NOMO-1 treated with dmso at 0.1 percent for 144 hours (cell line): ENCODE measurements at regions not wholly inside any gene's neighbourhood (a gene's known extent, or its start where the extent isn't known, plus 50 kb on each side); places are given as distances from the start of the nearest gene placed in this dataset.
"Not testable (repeated sequence)": the region's sequence is repeated elsewhere in the genome, so short reads cannot be mapped to it uniquely, and the experiment has no call there.

Experiments used
- DNase-seq: peaks from one replicate; lab custom pipeline; 2025; ENCODE audit not compliant: unreplicated experiment; lab: John Stamatoyannopoulos, UW

DNA sequence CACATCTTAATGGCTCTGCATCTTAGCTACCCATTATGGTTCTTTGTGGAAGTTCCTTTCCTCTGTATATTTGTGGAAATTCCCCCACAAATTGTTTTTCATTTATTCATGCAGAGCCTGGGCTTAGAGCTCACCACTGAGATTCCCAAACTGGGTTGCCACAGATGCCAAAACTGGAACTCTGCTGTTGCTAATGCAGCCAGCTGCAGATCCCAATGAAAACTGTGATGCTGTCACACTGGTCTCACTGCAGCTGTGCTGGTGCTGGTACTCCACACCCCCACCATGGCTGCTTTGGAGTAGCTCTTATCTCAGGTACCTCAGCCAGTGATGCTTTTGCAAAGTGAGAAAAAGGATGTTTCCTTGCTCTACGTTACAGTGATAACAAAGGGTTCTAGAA is 87.7 kb downstream of the DCK start:
- no peak for DNase-seq

DNA sequence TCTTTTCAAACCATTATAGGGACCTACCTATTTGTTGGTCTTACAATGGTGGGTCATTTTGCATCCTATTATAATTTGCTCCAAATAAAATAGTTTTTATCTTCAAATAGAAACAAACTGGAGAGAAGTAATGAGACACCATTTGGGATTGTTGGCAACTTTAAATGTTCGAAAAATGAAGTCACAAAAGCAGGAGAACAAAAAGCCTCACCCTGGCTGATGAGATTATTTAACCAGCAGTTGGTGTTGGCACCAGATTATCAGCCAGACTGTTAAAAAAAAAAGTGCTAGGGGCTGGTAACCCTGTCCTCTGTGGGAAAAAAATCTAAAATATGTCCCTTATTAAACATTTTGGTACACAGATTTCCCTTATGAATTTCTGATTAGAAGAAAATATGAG is 100.3 kb downstream of the DCK start:
- no peak for DNase-seq

DNA sequence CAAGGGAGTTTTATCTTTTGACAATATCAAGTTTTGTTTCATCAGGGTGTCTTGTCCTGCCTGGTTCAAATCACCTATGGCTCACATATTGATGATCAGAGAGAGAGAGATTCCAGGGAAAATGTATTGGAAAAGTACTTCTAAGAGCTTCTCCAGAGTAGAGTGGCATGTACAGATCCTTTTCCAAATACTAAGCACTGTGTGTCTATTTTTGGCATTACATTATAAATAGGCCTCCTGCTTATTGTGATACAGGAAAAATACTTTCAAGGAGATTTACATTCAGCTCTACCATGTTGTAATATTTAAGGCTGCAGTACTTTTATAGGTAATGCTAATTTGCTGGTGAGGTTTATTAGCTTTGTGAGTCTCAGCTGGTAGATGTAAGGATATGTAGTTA is 100.8 kb downstream of the DCK start:
- no peak for DNase-seq

DNA sequence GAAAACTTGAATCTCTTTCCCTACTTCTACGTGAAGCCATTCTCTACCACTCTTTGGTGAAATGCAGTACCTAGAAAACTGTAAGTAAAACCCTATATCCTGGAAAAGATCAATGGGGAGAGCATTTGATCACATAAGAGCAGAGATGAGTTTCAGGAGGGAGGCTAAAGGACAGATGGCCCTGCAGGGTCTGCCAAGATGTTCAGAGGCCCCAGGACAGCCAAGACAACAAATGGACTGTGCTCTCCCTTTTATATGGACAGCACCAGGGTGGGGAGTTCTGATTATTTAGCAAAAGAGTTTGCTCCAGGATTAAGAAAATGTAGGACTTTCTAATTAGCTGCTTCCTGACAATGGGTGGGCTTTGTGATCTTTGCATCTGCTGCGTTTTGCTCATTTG is 101.7 kb downstream of the DCK start:
- no peak for DNase-seq

DNA sequence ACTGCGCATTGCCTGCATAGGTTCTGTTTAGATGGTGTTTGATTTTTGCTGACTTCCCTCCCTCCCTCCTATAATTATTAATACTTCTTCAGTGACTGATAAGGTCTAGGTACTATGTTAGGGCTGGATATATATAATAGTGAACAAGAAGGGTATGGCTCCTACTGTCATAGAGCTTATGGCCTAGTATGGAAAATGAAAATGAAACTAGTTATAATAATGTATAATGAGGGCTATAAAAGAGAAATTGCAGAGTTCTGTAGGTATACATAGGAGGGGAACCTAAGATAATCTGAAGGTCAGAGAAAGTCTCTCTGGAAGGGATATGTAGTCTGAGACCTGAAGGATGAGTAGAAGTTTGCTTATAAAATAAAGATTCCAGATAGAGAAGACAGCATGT is 102.1 kb downstream of the DCK start:
- no peak for DNase-seq

DNA sequence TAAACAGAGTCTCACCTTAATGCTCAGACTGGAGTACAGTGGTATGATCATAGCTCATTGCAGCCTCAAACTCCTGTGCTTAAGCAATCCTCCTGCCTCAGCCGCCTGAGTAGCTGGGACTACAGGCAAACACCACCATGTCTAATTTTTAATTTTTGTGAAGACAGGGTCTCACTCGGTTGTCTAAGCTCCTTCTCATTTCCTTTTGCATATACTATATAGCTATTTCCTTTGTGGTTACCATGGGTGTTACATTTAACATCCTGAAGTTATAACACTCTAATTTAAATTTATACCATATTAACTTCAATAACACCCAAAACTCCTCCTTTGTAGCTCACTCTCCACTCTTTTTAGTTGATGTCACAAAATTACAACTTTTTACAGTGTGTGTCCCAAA is 114.3 kb downstream of the DCK start:
- no peak for DNase-seq

DNA sequence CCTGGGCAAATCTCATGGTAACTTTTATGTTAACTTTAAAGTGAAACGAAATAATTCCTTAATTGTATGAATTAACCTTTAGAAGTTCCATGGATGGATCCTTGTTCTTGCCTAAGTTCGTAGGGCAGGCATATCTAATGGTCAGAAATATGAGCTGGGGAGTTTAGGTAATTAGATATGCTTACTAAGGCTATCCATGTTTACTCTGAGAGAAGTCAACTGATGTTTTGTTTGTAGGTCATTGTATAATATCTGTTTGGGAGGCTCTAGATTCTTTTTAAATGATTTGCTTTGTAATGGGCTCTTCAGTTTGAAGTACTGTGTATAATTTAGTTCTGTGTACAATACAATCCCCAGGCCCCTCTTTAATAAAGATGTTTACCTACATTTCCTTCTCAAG is 117.0 kb downstream of the DCK start:
- no peak for DNase-seq

DNA sequence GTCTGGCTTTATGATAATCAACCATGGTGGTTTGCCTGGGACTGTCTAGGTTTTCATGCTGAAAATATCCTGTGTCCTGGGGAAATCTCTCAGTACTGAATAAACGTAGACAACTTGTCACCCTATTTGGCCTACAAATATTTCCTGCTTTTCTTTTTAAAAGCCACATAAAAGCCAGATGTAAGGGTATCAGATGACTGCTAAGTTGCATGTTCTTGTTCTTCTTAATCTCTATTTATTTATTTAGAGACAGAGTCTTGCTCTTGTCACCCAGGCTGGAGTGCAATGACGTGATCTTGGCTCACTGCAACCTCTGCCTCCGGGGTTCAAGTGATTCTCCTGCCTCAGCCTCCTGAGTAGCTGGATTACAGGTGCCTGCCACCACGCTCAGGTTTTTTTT is 117.7 kb downstream of the DCK start:
- not testable (repeated sequence) for DNase-seq

DNA sequence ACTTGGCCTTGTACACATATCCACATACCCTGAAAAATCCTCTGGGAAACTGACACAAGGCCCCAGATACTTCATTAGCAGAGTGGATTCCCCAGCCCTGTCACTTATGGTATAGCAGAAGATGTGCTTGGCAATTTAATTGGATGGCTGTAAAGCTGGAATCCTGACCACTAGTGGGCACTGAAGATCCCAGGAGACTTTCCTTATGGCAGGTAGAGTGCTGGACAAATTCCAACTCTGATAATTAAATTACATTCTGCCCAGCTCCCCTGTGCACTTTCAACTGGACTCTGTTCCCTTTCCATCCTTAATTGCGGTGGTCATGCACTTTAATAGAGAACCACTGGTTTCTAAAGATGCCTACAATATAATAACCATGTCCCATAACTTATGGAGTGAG is 119.8 kb downstream of the DCK start:
- no peak for DNase-seq

DNA sequence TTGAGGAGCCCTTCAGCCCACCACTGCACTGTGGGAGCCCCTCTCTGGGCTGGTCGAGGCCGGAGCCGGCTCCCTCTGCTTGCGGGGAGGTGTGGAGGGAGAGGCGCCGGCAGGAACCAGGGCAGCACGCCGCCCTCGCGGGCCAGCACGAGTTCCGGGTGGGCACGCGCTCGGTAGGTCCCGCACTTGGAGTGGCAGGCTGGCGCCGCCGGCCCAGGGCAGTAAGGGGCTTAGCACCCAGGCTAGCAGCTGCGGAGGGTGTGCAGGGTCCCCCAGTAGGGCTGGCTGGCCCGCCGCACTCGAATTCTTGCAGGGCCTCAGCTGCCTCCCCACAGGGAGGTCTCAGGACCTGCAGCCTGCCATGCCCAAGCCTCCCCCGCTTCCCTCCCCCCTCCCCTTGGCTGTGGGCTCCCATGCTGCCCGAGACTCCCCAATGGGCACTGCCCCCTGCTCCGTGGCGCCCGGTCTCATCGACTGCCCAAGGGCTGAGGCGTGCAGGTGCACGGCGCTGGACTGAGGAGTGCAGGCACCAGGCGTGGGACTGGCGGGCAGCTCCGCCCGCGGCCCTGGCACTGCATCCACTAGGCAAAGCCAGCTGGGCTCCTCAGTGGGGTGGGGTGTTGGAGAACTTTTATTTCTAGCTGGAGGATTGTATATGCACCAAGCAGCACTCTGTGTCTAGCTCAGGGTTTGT is 127.5 kb downstream of the DCK start:
- no peak for DNase-seq

DNA sequence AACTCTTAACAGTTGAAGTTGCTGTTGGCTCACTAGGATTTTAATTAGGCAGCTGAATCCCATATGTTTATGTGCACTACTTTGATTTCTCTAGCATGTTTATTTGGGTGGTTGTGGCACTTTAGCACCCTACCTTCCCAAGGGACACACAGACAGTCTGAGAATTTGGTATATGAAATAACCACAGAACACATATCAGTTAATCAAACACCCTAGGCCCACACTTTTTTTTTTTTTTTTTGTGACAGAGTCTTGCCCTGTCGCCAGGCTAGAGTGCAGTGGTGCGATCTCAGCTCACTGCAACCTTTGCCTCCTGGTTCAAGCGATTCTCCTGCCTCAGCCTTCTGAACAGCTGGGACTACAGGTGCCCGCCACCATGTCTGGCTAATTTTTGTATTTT is 130.5 kb downstream of the DCK start:
- no peak for DNase-seq

DNA sequence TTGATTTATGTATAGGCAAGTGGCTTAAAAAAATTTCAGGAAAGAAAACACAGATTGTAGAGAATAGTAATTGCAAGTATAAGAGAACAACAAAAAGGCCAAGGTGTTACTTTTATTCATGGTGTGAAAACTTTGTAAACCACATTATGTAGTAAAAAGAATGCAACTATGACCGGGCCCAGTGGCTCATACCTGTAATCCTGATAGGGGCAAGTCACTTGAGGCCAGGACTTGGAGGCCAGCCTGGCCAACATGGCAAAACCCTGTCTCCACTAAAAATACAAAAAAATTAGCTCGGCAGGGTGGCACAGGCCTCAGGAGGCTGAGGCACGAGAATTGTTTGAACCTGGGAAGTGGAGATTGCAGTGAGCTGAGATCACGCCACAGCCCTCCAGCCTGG is 131.7 kb downstream of the DCK start:
- no peak for DNase-seq

DNA sequence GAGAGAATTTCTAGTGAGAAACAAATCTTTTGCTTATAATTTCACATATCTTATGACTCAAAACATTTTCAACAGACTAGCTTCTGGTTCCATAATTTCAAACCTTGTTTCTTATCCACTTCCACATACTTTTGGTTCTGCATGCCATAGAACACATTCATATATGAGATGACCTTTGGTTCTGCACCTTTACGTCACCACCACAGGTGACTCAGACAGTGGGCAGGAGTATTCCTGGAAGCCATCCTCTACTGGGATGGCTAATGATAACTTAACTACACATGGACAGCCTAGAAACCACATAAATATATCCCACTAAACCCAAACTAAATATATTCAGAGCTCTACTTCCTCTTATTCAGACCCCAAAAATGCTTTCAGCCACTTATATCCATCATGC is 133.3 kb downstream of the DCK start:
- no peak for DNase-seq

DNA sequence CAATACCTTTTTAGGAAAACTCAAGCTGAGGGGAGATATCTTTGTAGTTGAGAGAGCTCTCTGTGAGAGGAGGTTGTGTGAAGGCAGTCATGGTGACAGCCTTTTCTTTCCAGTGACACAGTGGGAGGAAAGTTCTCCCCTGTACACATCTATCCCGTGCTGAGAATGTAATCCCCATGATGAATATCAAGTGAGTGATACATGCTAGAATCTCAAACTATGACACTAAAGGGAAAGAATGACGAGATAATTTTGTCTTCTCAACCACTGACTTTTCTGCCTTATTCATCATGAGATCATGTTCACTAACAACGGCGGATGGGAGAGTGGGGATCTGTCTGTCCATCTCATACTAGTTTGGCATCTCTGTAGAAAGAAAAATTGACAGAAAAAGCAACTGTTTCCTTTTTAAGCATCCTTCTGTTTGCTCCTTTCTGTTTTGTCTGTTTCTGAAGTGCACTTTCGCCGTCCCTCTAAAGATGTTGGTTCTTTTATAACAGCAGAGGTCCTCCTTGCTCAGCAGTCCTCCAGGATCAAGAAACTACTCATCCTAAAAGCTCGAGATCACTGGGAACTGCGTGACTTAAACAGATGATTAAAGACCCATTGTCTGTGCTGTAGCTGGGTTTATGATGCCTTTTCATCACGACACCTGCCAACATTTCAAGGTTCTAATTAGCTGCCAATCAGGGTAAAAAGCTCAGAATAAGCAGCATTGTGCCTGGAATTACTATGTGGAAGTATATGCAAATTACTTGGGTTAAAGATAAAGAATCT is 137.6 kb downstream of the DCK start:
- DNase-seq = no peak

DNA sequence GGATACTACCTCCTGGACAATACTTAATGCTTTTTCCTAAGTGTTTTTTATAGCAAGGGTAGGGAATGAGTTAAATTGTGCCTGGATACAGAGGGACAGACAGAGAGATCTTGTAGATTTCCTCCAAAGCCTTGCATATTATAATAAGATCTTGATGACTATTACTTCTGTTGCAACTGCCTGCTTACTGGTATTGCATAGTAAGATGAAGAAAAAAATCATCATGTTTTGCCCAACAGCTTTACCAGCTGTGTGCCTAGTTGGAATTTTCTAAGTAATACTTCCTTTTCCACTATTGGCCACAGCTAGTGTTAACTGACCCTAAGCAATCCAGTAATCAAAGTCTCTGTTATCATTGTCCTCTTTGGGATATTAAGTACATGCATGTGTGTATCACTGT is 139.0 kb downstream of the DCK start:
- no peak for DNase-seq

DNA sequence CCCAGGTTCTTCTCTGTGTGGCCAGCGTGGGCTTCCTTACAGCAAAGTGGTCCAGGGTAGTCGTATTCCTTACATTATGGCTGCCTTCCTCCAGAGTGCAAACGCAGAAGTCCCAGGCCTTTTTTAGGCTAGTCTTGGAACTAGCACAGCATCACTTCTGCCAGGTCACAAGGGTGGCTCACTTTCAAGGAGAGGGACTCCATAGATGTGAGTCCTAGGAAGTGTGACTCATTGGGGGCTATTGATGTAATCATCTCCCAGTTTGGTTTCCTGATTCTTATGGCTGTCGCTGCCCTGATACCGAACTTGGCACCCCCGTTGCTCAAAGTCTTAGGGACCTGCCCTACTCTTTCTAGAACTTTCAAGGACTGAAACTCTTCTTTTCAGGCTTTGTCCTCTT is 140.0 kb downstream of the DCK start:
- no peak for DNase-seq

DNA sequence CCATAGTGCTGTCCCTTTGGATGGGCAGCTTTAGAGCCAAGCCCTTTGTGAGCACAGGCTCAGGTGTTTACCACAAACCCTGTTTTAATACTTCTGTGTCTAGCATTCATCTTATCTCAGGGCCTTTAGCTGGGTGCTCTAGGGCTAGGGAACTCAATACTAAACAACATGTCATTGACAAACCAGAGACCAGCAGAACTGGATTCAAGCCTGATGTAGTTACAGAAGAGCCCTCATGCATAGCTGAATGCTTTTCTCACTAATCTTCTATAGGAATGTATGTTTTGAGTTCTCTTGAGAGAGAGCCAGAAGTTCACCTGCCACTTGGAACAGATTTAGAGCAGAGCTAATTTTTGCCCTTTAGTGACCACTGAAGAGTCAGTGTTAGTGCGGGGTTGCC is 142.6 kb downstream of the DCK start:
- DNase-seq = no peak

DNA sequence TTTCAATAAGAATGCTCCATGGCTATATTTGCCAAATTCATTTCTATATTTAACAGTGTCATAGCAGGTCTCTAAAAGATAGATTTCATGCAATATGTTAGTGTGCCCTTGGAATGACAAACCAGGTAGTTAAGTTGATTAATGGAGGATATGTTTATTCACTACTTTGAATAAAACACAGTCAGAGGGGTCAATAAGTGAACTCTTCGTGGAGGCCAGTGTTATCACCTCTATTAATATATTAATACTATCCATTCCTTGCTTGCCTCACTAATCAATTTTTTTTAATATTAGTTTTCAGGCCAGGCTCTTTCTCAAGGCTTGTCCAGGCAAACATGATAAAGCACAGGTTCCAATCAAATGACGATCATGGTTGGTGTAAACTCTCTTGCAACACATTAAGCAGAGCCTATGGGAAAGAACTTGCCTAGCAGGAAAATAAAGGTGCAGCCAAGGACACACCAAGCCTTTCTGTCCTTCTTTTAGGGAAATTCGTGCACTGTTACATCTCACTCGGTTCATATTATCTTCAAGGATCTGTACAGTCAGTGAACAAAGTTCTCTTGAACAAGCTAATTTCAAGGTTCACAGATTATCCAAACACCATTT is 144.7 kb downstream of the DCK start:
- no peak for DNase-seq

DNA sequence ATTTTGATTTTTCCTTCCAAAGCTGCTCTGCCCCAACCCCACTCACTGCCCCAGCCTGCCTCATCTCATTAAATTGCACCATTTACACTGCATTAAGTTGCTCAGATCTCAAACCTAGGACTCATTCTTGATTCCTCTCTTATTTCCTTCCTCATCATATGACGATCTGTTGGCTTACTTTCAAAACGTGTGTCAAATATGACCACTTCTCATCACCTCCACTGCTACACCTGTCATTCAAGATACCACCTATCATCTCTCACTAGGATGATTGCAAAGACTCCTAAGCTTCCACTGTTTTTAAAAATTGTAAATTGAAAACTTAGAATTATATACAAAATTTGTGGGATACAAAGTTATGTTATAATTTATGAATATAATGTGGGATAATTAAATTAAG is 147.1 kb downstream of the DCK start:
- DNase-seq = no peak

DNA sequence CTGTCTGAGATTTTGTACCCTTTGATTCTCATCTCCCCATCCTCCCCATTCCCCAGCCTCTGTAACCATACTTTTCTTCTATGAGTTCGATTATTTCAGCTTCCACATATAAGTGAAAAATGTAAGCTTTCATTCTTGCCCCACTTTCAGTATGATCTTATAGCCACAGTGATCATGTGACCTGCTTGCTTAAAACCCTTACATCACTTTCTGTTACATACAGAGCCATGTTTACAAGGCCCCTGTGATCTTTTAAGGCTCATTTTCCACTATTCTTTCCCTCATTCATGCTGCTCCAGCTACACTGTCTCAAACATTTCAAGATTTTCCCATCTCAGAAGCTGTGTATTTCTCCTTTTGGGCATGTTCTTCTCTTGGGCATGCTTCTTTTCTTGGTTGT is 147.7 kb downstream of the DCK start:
- no peak for DNase-seq

DNA sequence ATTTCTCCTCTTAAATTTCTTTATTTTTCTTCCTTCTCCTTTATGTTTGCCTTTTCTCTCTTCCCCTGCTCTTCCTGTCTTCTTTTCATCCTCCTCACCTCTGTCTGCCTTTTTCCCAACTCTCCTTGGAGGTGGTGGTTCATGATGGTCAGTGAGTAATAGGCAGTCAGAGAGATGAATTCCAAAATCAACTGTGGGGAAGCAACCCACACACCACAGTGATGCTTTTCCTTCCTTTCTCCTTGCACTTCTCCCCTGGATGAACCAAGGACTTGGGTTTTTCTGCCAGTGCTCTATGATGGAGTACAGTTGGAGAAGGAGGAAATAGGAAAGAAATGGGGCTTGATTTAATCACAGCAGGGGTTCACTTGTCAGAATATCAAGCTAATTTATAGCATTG is 153.8 kb downstream of the DCK start:
- no peak for DNase-seq

DNA sequence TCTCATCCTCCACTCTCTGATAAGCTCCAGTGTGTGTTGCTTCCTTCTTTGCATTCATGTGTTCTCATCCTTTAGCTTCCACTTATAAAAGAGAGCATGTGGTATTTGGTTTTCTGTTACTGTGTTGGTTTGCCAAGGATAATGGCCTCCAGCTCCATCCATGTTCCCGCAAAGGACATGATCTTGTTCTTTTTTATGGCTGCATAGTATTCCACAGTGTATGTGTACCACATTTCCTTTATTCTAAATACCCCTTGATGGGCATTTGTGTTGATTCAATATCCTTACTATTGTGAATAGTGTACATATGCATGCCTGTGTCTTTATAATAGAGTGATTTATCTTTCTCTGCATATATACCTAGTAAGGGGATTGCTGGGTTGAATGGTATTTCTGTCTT is 155.1 kb downstream of the DCK start:
- no peak for DNase-seq

DNA sequence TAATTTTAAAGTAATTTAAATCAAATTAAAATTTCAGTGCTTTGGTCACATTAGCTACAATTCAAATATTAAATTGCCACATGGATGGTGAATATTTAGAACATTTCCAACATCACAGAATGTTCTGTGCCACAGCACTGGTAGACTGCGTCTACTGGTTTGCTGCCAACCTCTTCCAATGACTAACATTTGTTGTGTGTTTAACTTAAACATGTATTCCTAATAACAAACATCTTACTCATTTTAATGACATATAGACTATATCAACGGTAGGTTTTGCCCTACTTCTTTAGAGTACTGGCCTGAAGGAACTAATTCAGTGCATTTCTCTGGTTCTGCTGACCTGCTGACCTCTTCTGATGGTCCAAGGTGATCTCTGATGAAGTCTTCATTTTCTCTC is 157.6 kb downstream of the DCK start:
- DNase-seq = no peak
